ENCODE measurements at regions not wholly inside any gene's neighbourhood (a gene's known extent, or its start where the extent isn't known, plus 50 kb on each side); places are given as distances from the start of the nearest gene placed in this dataset.
A peak's percentile ranks its signal among the peaks of the same experiment; 100 is the strongest.

- Mint-ChIP-seq H3K4me3 (no peak overlapping the region), H3K36me3 (ENCODE audit: low read depth) (no peaks in the 10 kb centered on the region), H3K27ac (ENCODE audit: unreplicated experiment) (no peak overlapping the region), H3K4me1 (no peaks in the 10 kb centered on the region), H3K9me3 (peaks cover 14% of the 10 kb centered on the region), H3K27me3 (ENCODE audit: low read depth) (no peaks in the 10 kb centered on the region)
- no peak for DNase-seq (ENCODE audit: low read depth, low spot score)
- no peak for TF ChIP-seq CTCF (conservative IDR thresholded peaks at IDR 0.05)
Observed at GRCh38 chr13:92991692-92992091, 234.9 kb upstream of the GPC6 start.

- H3K27me3 Mint-ChIP-seq (ENCODE audit: low read depth) = no peaks in the 10 kb centered on the region
- no peak overlapping the region for H3K27ac Mint-ChIP-seq (ENCODE audit: unreplicated experiment)
- H3K4me3 Mint-ChIP-seq = no peak overlapping the region
- H3K36me3 Mint-ChIP-seq (ENCODE audit: low read depth) = no peaks in the 10 kb centered on the region
- no peaks in the 10 kb centered on the region for H3K4me1 Mint-ChIP-seq
- H3K9me3 Mint-ChIP-seq = peaks cover 7% of the 10 kb centered on the region
- no peak for DNase-seq (ENCODE audit: low read depth, low spot score)
- TF ChIP-seq CTCF (conservative IDR thresholded peaks at IDR 0.05) = no peak
Observed at GRCh38 chr13:92994056-92994455, 232.6 kb upstream of the GPC6 start.

- Mint-ChIP-seq H3K27me3 (ENCODE audit: low read depth) (no peaks in the 10 kb centered on the region), H3K4me3 (no peak overlapping the region), H3K27ac (ENCODE audit: unreplicated experiment) (no peak overlapping the region), H3K4me1 (no peaks in the 10 kb centered on the region), H3K36me3 (ENCODE audit: low read depth) (no peaks in the 10 kb centered on the region), H3K9me3 (peaks cover 7% of the 10 kb centered on the region)
- no peak for DNase-seq (ENCODE audit: low read depth, low spot score)
- no peak for TF ChIP-seq CTCF (conservative IDR thresholded peaks at IDR 0.05)
Observed at GRCh38 chr13:93001866-93002461, 224.6 kb upstream of the GPC6 start.

- no peak for DNase-seq (ENCODE audit: low read depth, low spot score)
- Mint-ChIP-seq H3K4me1 (no peaks in the 10 kb centered on the region), H3K4me3 (no peak overlapping the region), H3K36me3 (ENCODE audit: low read depth) (peaks cover 2% of the 10 kb centered on the region), H3K9me3 (peaks cover 14% of the 10 kb centered on the region), H3K27ac (ENCODE audit: unreplicated experiment) (no peak overlapping the region), H3K27me3 (ENCODE audit: low read depth) (no peaks in the 10 kb centered on the region)
- no peak for TF ChIP-seq CTCF (conservative IDR thresholded peaks at IDR 0.05)
Observed at GRCh38 chr13:93003531-93003930, 223.1 kb upstream of the GPC6 start.

GRCh38 chr13:93004919-93005318, 221.7 kb upstream of the GPC6 start:
- H3K27me3 Mint-ChIP-seq (ENCODE audit: low read depth) = no peaks in the 10 kb centered on the region
- H3K4me3 Mint-ChIP-seq = no peak overlapping the region
- TF ChIP-seq CTCF (conservative IDR thresholded peaks at IDR 0.05) = peak; percentile 21
- H3K9me3 Mint-ChIP-seq = peaks cover 17% of the 10 kb centered on the region
- H3K36me3 Mint-ChIP-seq (ENCODE audit: low read depth) = peaks cover 2% of the 10 kb centered on the region
- DNase-seq (ENCODE audit: low read depth, low spot score) = no peak
- H3K27ac Mint-ChIP-seq (ENCODE audit: unreplicated experiment) = no peak overlapping the region
- no peaks in the 10 kb centered on the region for H3K4me1 Mint-ChIP-seq

All from neural crest cell (in vitro differentiated cells).